Ovary (tissue), 7 donors: ENCODE measurements at regions not wholly inside any gene's neighbourhood (a gene's known extent, or its start where the extent isn't known, plus 50 kb on each side); places are given as distances from the start of the nearest gene placed in this dataset.

Experiments used
- DNase-seq, 5 donors: peaks; one replicate each; pipeline ENCODE4 v3.0.0-alpha.2; 2019 to 2020
- H3K27ac ChIP-seq, 2 donors: fragments of 200-600 bp; one replicate each; pipeline versions ENCODE4 v1.5.1 to v1.8.0; 2019 to 2022
- H3K27me3 ChIP-seq: fragments of 200-600 bp; one replicate; pipeline ENCODE4 v1.8.0; 2022
- H3K36me3 ChIP-seq: fragments of 200-600 bp; sonication (generic); one replicate; pipeline ENCODE4 v1.5.1; 2019
- H3K4me1 ChIP-seq: one replicate; pipeline ENCODE4 v1.8.1; 2013; ENCODE audit warnings: mild to moderate bottlenecking, moderate library complexity; ENCODE audit not compliant: insufficient read depth
- H3K4me3 ChIP-seq: fragments of 200-600 bp; sonication (generic); one replicate; pipeline ENCODE4 v1.5.1; 2017
- H3K9me3 ChIP-seq, 2 donors: fragments of 200-600 bp in 1 of 2; sonication (generic) in 1 of 2; one replicate each; pipeline versions ENCODE4 v1.5.1 to v1.8.1; 2013 to 2019; ENCODE audit warnings: mild to moderate bottlenecking in 1 of 2, moderate library complexity in 1 of 2
- EP300 ChIP-seq: sonication (generic); formaldehyde crosslinking; IDR thresholded peaks from one replicate; pipeline ENCODE4 v1.6.1; 2017; ENCODE audit warnings: antibody characterized with exemption
- POLR2A ChIP-seq: fragments of 450-650 bp; IDR thresholded peaks from one replicate; pipeline ENCODE4 v1.6.1; 2017; ENCODE audit warnings: antibody characterized with exemption, mild to moderate bottlenecking, moderate library complexity
- WGBS, 3 donors: extraction: QIAGEN DNeasy Blood & Tissue Kit in 1 of 3; methylation state at CpG; one replicate each; pipeline versions ENCODE4 v1.1.5 to v1.1.7; 2013 to 2017; 5-methylcytosine and 5-hydroxymethylcytosine counted together
- intact Hi-C, 4 donors: fragments of 100-400 bp; cut with DNase I; formaldehyde crosslinking; loops; one replicate each; pipeline versions ENCODE4 v1.11.0 to v1.15.1; 2022 to 2023
- TF ChIP-seq, protein P1 (sequence below), 3 donors: fragments of 450-650 bp in 2 of 3; fragments of 200-600 bp in 1 of 3; IDR thresholded peaks; one replicate each; pipeline versions ENCODE4 v1.5.1 to v1.8.0; 2016 to 2022; ENCODE audit warnings: antibody characterized with exemption in 3 of 3, mild to moderate bottlenecking in 1 of 3
- donor health status: DM: no; HTN: no; CAD: no; lungs with moderate emphysema.
- donor health status: DM: no; HTN: no; CAD: no.
- donor health status: Bipolar disorder and iron deficiency.
- donor health status: DM: no; HTN: no; CAD: no.
- donor health status: DM: yes; HTN: yes; CAD: no.

DNA sequence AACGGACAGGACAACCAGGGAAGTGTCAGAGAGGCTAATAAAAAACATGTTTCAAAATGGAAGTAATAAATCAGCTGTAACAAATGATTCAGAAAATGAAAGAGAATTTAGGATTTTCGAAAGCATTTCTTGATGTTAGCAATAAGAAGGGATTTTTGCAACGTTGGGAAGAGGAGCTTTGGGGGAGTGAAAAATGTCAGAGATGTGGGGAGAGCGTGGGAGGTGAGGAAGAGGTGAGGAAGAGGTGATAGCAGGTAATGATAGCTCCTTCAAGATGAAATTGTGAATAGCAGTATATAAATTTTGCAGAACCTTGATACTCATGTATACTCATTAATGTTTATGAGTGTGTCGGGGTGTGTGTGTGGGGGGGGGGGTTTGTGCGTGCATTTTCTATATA lies 76.2 kb upstream of the COX10 start:
- no peaks in the 10 kb centered on the region for H3K4me1 ChIP-seq
- intact Hi-C loops = no loop called here
- WGBS, 3 donors = 61 to 77% (median 64%) methylated on average over 6 of the region's 6 CpGs
- no peak for DNase-seq
- H3K4me3 ChIP-seq = no peak overlapping the region
- no peaks in the 10 kb centered on the region for H3K27me3 ChIP-seq
- H3K27ac ChIP-seq = no peak overlapping the region
- no peaks in the 10 kb centered on the region for H3K36me3 ChIP-seq
- no peaks in the 10 kb centered on the region for H3K9me3 ChIP-seq
- TF ChIP-seq, protein P1, sequence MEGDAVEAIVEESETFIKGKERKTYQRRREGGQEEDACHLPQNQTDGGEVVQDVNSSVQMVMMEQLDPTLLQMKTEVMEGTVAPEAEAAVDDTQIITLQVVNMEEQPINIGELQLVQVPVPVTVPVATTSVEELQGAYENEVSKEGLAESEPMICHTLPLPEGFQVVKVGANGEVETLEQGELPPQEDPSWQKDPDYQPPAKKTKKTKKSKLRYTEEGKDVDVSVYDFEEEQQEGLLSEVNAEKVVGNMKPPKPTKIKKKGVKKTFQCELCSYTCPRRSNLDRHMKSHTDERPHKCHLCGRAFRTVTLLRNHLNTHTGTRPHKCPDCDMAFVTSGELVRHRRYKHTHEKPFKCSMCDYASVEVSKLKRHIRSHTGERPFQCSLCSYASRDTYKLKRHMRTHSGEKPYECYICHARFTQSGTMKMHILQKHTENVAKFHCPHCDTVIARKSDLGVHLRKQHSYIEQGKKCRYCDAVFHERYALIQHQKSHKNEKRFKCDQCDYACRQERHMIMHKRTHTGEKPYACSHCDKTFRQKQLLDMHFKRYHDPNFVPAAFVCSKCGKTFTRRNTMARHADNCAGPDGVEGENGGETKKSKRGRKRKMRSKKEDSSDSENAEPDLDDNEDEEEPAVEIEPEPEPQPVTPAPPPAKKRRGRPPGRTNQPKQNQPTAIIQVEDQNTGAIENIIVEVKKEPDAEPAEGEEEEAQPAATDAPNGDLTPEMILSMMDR (IDR thresholded peaks at IDR 0.05) = no peak
- TF ChIP-seq POLR2A (no peak), EP300 (no peak)

DNA sequence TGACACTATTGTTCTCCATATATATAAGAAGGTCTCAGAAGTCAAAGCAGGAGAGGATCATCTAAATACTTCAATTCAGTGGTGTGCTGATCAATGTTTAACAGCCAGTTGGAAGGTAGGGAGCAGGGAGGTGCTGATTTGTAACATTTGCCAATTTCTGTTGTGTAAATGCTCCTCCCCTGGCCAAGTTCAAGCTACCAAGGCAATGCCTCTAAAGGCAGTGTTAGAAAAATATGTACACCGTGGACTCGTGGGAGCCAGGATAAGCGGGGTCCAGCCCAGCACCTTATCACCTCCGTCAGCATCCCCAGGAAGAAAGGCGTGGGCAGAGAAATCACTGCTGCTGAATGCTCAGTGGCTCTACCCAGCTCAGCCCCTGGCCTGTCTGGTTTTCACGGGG lies 75.3 kb upstream of the COX10 start:
- H3K4me3 ChIP-seq = no peak overlapping the region
- H3K36me3 ChIP-seq = no peaks in the 10 kb centered on the region
- H3K9me3 ChIP-seq = no peaks in the 10 kb centered on the region
- TF ChIP-seq EP300 (no peak), POLR2A (no peak)
- TF ChIP-seq, protein P1 (IDR thresholded peaks at IDR 0.05) = no peak
- no peaks in the 10 kb centered on the region for H3K4me1 ChIP-seq
- H3K27me3 ChIP-seq = no peaks in the 10 kb centered on the region
- DNase-seq = no peak
- 67 to 80% (median 68%) methylated on average over 6 of the region's 6 CpGs for WGBS, 3 donors
- intact Hi-C loops = no loop called here
- no peak overlapping the region for H3K27ac ChIP-seq

DNA sequence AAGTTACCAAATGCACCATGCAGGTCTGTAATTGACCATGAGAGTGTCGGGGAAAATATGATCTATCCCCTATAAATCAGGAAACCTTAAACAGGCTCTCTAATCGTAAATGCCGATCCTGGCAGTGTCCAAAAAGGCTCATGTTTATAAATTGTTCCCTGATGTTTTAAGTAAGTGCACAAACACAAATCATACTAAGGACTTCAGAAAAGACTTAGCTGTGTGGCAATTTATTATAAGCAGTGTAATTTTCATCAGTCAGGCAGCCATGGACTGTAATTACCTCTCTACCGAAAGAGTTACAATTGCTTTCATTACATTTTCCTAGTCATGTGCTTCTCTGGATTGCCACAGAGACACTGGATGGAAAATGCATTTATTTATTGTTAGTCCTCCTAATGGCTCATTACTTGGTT lies 73.4 kb upstream of the COX10 start:
- H3K9me3 ChIP-seq = no peaks in the 10 kb centered on the region
- H3K36me3 ChIP-seq = no peaks in the 10 kb centered on the region
- intact Hi-C loops = no loop called here
- TF ChIP-seq, protein P1 (IDR thresholded peaks at IDR 0.05) = no peak
- no peak for TF ChIP-seq POLR2A
- TF ChIP-seq EP300 = no peak
- no peak overlapping the region for H3K4me3 ChIP-seq
- H3K27ac ChIP-seq = no peak overlapping the region
- no peaks in the 10 kb centered on the region for H3K4me1 ChIP-seq
- WGBS, 3 donors = 10 to 22% (median 12%) methylated on average over 4 of the region's 4 CpGs
- H3K27me3 ChIP-seq = no peaks in the 10 kb centered on the region
- DNase-seq = no peak

DNA sequence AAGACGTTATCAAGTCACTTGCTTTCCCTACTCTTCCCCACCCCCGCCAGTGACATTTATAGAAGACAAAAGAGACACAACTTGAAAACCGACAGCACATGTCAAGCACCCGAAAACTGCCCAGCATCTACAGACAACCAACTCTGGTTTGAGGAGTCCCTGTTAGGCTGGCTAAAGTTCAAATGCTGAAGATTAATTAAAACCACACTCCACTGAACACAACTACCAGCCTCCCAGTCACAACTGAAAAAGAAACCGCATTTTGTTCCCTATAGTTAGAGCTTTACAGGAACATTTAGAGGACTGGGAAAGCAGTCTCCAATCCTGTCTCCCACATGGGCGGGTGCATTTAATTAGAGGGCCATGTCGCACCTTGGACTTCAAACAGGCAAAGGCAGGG lies 73.0 kb upstream of the COX10 start:
- 56 to 73% (median 71%) methylated on average over 7 of the region's 7 CpGs for WGBS, 3 donors
- Histone ChIP-seq H3K4me3 (no peak overlapping the region), H3K27me3 (no peaks in the 10 kb centered on the region), H3K9me3 (no peaks in the 10 kb centered on the region), H3K36me3 (no peaks in the 10 kb centered on the region), H3K27ac (no peak overlapping the region), H3K4me1 (no peaks in the 10 kb centered on the region)
- intact Hi-C loops = no loop called here
- no peak for TF ChIP-seq EP300
- TF ChIP-seq, protein P1 (IDR thresholded peaks at IDR 0.05) = no peak
- TF ChIP-seq POLR2A = no peak
- no peak for DNase-seq

DNA sequence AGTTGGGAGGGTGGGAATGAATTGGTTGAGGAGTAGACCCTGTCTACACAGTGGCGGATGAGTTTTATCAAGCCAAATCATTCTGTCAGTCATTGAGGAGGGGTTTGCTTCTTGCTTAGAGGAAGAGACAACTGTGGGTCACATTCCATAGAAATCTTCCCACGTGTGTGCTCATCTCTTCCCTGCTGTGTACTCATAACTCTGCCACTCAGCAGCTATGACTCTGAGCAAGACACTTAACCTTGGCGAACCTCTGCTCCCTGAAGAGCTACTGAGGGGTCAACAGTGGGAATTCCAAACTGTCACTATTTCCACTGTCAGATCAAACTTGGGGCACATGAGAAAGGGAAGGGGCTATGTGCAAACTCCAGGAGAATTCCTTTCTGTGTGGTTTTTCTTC lies 72.6 kb upstream of the COX10 start:
- H3K27me3 ChIP-seq = no peaks in the 10 kb centered on the region
- no peaks in the 10 kb centered on the region for H3K9me3 ChIP-seq
- no peaks in the 10 kb centered on the region for H3K36me3 ChIP-seq
- H3K4me1 ChIP-seq = no peaks in the 10 kb centered on the region
- H3K4me3 ChIP-seq = no peak overlapping the region
- DNase-seq = no peak
- no peak overlapping the region for H3K27ac ChIP-seq
- WGBS, 3 donors = 58 to 90% (median 67%) methylated on average over 3 of the region's 3 CpGs
- intact Hi-C loops = no loop called here
- TF ChIP-seq POLR2A = no peak
- TF ChIP-seq EP300 = no peak
- TF ChIP-seq, protein P1 (IDR thresholded peaks at IDR 0.05) = no peak
